ENCODE measurements at regions not wholly inside any gene's neighbourhood (a gene's known extent, or its start where the extent isn't known, plus 50 kb on each side); places are given as distances from the start of the nearest gene placed in this dataset.
"Not testable (repeated sequence)": the region's sequence is repeated elsewhere in the genome, so short reads cannot be mapped to it uniquely, and the experiment has no call there.

GRCh38 chr10:29728541-29729049, 93.8 kb upstream of the SVIL start:
- Histone ChIP-seq H3K27me3 (no peaks in the 10 kb centered on the region), H3K4me3 (no peak overlapping the region), H3K27ac (peak overlapping the region; percentile 38 to 99 (median 83)), H3K9me3 (no peaks in the 10 kb centered on the region), H3K36me3 (no peaks in the 10 kb centered on the region), H3K4me1 (peaks cover 21 to 84% (median 42%) of the 10 kb centered on the region in 4 donors)
- TF ChIP-seq CTCF (IDR thresholded peaks at IDR 0.05) (no peak), POLR2AphosphoS5 (IDR thresholded peaks at IDR 0.05) (no peak), EP300 (IDR thresholded peaks at IDR 0.05; ENCODE audit: low read depth) (no peak), POLR2A (IDR thresholded peaks at IDR 0.05) (no peak)
- 57 to 100% methylated on average over 1 to 6 of the region's 6 CpGs for WGBS, 2 donors (ENCODE audit: low coverage in 1 of 2)
- intact Hi-C loops (cut with DNase I; ENCODE audit: low total_unique reads), result loop anchor here (10.0 kb wide), 1 partner anchor 134 kb away; no protein-coding TSS in a partner anchor
- DNase-seq, result no peak
- in situ Hi-C loops (cut with MboI; ENCODE audit: low pct_ligation_motif_present in 1 of 4, low pct_unique_long_range_greater_than_20kb in 1 of 4, low sequenced_read_pairs in 3 of 4), result loop anchor here in 1 of 4 donors (25.0 kb wide), 1 partner anchor 216 kb away; no protein-coding TSS in a partner anchor

DNA sequence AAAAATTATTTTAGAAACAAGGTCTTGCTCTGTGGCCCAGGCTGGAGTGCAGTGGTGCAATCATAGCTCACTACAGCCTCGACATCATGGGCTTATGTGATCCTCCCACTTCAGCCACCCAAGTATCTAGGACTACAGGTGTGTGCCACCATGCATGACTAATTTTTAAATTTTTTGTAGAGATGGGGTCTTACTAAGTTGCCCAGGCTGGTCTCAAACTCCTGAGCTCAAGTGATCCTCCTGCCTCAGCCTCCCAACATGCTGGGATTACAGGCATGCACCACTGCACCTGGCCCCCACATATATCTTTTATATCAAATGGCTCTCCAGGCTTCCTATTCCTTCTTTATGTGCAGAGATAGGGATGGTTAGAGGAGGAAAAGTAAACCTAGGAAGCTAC, 91.2 kb upstream of the SVIL start:
- peaks cover 18 to 65% (median 43%) of the 10 kb centered on the region in 4 donors for H3K4me1 ChIP-seq
- DNase-seq, H3K4me3 ChIP-seq, H3K36me3 ChIP-seq, H3K27me3 ChIP-seq, H3K9me3 ChIP-seq: not testable (repeated sequence)
- intact Hi-C loops (cut with DNase I; ENCODE audit: low total_unique reads) (loop anchor here (10.0 kb wide), 1 partner anchor 131 kb away; no protein-coding TSS in a partner anchor), in situ Hi-C loops (cut with MboI; ENCODE audit: low pct_ligation_motif_present in 1 of 4, low pct_unique_long_range_greater_than_20kb in 1 of 4, low sequenced_read_pairs in 3 of 4) (loop anchor here in 1 of 4 donors (25.0 kb wide), 1 partner anchor 214 kb away; no protein-coding TSS in a partner anchor)
- peak overlapping the region; percentile 1 to 99 (median 83) for H3K27ac ChIP-seq
- 73 to 100% methylated on average over 1 of the region's 1 CpG for WGBS, 2 donors (ENCODE audit: low coverage in 1 of 2)

DNA sequence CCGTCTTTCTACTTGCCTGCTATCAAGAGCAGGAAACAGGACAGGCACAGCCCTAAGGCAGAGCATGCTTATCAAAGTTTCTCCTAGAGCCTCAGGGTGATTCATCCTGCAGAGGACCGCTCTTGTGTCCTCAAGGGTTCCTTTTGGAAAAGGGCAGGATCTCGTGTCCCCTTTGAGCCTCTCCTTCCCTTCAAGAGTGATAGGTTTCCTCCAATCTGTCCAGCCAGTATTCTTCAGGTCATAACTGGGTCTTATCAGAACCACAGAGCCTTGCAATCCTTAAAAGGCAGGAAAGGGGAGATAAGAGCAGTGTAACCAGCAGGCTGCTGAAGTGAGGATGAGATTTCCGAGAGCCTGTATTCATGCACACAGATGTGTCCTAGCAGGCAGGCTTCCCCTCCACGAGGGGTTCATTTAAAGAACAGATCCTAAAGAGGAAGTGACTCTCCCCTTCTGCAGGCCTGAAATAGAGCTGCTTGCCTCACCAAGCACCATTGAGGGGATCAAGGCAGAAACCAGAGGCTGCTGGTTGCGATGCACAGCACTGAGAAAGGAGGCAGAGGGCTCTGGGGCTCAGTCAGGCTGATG, 90.5 kb upstream of the SVIL start:
- in situ Hi-C loops (cut with MboI; ENCODE audit: low pct_ligation_motif_present in 1 of 4, low pct_unique_long_range_greater_than_20kb in 1 of 4, low sequenced_read_pairs in 3 of 4), result loop anchor here in 1 of 4 donors (25.0 kb wide), 1 partner anchor 213 kb away; no protein-coding TSS in a partner anchor
- peak; percentile 37 for DNase-seq

DNA sequence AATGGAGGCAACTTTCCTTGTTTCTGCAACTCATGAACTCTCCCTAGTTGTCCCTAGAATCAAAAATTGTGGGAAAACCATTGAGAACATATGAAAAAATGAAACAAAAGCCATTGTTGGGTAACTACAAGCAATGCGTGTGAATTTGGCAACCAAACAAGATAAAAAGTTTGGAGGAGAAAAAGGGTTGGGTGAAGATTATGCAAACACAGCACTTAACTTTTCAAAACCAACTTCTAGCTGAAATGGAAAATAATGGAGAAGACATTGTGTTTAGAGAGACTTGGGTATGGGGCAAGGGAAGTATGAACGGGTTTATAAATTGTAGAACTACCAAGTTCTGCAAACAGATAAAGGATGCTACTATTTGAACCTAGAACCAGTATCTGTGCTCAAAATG, 89.0 kb upstream of the SVIL start:
- peaks cover 12 to 48% (median 27%) of the 10 kb centered on the region in 4 donors for H3K4me1 ChIP-seq

More for the DNA sequence above, 90.5 kb upstream of the SVIL start:
- no peak overlapping the region for H3K4me3 ChIP-seq
- peaks cover 12 to 58% (median 36%) of the 10 kb centered on the region in 4 donors for H3K4me1 ChIP-seq
- H3K36me3 ChIP-seq, result peaks cover 0 to under 1% (median 0%) of the 10 kb centered on the region in 4 donors
- intact Hi-C loops (cut with DNase I; ENCODE audit: low total_unique reads), result loop anchor here (10.0 kb wide), 1 partner anchor 130 kb away; no protein-coding TSS in a partner anchor
- H3K9me3 ChIP-seq, result peaks cover under 1 to 2% of the 10 kb centered on the region in 2 donors
- TF ChIP-seq CTCF (IDR thresholded peaks at IDR 0.05), result no peak
- no peak for TF ChIP-seq EP300 (IDR thresholded peaks at IDR 0.05; ENCODE audit: low read depth)
- TF ChIP-seq POLR2A (IDR thresholded peaks at IDR 0.05), result no peak
- TF ChIP-seq POLR2AphosphoS5 (IDR thresholded peaks at IDR 0.05), result no peak
- WGBS, 2 donors (ENCODE audit: low coverage in 1 of 2), result 40 to 47% methylated on average over 4 to 6 of the region's 6 CpGs
- peak overlapping the region; percentile 67 to 99 (median 83) for H3K27ac ChIP-seq
- no peaks in the 10 kb centered on the region for H3K27me3 ChIP-seq

More for the DNA sequence above, 89.0 kb upstream of the SVIL start:
- H3K27ac ChIP-seq, result peak overlapping the region; percentile 8 to 95 (median 54)
- no peak overlapping the region for H3K4me3 ChIP-seq
- DNase-seq, result no peak
- H3K9me3 ChIP-seq, result peaks cover 3 to 6% of the 10 kb centered on the region in 2 donors
- intact Hi-C loops (cut with DNase I; ENCODE audit: low total_unique reads) (loop anchor here (10.0 kb wide), 1 partner anchor 129 kb away; no protein-coding TSS in a partner anchor), in situ Hi-C loops (cut with MboI; ENCODE audit: low pct_ligation_motif_present in 1 of 4, low pct_unique_long_range_greater_than_20kb in 1 of 4, low sequenced_read_pairs in 3 of 4) (no loop called here)
- no peak for TF ChIP-seq POLR2A (IDR thresholded peaks at IDR 0.05)
- TF ChIP-seq CTCF (IDR thresholded peaks at IDR 0.05), result no peak
- TF ChIP-seq POLR2AphosphoS5 (IDR thresholded peaks at IDR 0.05), result no peak
- TF ChIP-seq EP300 (IDR thresholded peaks at IDR 0.05; ENCODE audit: low read depth), result no peak
- WGBS, 2 donors (ENCODE audit: low coverage in 1 of 2), result 65 to 69% methylated on average over 2 of the region's 2 CpGs
- peaks cover 0 to 6% (median 0%) of the 10 kb centered on the region in 4 donors for H3K36me3 ChIP-seq
- H3K27me3 ChIP-seq, result no peaks in the 10 kb centered on the region
